ENCODE measurements at regions not wholly inside any gene's neighbourhood (a gene's known extent, or its start where the extent isn't known, plus 50 kb on each side); places are given as distances from the start of the nearest gene placed in this dataset.
"Not testable (repeated sequence)": the region's sequence is repeated elsewhere in the genome, so short reads cannot be mapped to it uniquely, and the experiment has no call there.

DNA sequence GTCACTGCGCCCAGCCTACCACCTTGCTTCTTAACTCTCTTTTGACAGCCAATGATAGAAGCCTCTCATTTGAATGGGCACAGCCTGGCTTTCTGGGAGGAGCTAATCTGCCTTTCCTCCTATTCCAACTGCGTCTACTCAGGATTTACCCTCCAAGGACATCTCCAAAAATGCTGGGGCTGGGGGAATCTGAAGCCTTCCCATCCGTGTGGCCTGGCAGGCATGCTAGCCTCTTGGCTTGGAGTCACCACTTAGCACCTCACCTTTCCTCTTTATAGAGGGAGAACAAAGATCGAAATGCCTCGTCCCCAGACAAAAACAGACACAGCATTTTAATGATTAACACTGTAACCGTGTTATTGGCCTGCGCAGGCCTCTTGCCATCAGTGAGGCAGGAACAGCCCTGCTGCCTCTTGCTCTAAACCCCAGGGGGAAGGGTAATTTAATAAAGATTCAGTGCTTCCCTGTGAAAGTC is 108.2 kb upstream of the KLF4 start:
- in situ Hi-C loops (cut with MboI; ENCODE audit: low sequenced_read_pairs): no loop called here

DNA sequence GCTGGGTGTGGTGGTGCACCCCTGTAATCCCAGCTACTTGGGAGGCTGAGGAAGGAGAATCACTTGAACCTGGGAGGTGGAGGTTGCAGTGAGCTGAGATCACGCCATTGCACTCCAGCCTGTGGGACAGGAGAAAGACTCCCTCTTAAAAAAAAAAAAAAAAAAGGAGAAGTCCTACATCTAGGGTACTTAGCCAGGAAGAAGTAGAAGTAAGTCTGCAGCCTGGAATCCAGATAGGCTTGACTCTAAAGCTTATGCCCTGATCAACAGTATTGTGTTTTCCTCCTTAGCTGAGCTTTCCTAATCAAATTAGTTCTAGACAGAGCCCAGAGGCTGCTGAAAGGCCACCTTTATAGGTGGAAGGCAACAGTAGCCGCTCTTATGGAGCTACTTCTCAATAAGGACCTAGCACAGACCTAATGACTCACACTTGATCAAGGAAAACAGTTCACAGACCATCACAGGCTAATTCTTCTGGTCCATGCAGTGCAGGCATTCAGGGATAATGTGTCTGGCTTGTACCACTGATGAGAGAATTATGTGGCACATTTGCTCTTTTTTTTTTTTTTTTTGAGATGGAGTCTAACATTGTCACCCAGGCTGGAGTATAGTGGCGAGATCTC is 105.5 kb upstream of the KLF4 start:
- in situ Hi-C loops (cut with MboI; ENCODE audit: low sequenced_read_pairs): no loop called here

DNA sequence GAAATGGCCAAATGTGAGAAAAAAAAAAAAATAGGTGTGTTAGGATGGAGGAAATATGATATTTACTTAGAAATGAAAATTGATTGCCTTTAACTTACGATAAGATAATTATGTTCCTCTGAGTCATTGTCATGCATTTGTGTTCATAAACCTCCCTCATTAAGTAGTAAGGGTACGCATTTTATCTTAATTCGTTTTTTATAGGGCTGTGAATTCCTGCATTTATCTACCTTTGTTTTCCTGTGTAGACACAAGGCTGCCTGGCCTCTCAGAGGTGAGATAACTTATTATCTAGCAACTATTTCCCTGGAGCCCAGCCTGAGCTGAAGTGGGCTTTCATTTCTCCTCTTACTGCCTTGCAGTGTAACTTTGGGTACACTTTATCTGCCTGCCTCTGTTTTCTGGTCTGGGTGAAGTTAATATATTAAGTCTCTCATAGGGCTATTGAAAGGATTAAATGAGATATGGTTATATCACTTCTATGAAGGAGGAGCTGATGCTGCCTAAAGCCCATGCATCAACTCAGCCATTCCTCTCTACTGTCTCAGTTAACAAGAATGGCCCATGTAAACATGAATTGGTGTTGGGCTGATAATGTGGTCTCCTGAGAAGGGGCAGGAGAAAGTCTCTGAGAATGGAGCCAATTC is 103.8 kb upstream of the KLF4 start:
- in situ Hi-C loops (cut with MboI; ENCODE audit: low sequenced_read_pairs): no loop called here

DNA sequence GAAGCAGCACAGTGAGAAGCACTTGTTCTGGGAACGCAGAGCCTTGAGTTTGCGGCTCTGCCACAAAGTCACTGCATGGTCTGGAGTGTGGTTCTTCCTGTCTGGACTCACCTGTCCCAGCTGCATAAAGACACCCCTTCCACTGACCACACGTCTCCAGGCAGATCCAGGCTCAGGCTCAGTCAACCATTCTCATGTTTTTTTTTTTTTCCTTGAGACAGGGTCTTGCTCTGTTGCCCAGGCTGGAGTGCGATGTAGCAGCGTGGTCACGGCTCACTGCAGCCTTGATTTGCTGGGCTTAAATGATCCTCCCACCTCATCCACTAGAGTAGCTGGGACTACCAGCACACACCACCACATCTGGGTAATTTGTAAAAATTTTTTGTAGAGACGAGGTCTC is 102.9 kb upstream of the KLF4 start:
- in situ Hi-C loops (cut with MboI; ENCODE audit: low sequenced_read_pairs): no loop called here

DNA sequence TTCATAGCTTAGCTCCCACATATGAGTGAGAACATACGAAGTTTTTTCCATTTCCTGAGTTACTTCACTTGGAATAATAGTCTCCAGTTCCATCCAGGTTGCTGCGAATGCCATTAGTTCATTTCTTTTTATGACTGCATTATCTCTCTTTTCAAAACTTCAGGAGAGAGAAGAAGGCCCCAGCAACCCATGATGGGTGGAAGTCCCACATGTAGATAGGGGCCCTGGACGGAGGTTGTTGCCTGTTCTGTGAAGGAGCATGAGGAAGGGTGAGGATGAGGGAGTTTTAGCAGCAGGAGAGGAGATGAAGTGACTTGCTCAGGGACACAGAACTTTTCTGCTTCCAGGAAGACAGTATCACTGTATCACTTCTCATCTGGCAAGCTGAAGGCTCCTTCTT is 102.2 kb upstream of the KLF4 start:
- in situ Hi-C loops (cut with MboI; ENCODE audit: low sequenced_read_pairs): no loop called here

DNA sequence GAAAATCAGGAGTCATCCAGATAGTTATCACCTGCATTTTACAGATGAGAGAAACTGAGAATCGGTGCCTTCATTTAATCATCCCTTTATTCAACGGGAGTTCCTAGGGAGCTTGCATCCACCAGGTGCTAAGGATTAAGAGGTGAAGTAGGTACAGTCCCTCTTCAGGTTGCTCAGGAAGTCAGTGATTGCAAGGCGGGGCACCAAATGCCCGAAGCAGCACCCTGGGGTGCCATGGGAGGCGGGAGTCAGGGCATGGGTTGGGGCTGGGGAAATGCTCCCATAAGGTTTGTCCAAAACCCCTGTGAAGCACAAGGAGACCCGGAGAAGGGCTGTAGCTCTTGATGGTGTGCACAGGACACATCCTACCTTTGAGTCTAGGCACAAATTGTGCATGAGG is 98.8 kb upstream of the KLF4 start:
- in situ Hi-C loops (cut with MboI; ENCODE audit: low sequenced_read_pairs): no loop called here

DNA sequence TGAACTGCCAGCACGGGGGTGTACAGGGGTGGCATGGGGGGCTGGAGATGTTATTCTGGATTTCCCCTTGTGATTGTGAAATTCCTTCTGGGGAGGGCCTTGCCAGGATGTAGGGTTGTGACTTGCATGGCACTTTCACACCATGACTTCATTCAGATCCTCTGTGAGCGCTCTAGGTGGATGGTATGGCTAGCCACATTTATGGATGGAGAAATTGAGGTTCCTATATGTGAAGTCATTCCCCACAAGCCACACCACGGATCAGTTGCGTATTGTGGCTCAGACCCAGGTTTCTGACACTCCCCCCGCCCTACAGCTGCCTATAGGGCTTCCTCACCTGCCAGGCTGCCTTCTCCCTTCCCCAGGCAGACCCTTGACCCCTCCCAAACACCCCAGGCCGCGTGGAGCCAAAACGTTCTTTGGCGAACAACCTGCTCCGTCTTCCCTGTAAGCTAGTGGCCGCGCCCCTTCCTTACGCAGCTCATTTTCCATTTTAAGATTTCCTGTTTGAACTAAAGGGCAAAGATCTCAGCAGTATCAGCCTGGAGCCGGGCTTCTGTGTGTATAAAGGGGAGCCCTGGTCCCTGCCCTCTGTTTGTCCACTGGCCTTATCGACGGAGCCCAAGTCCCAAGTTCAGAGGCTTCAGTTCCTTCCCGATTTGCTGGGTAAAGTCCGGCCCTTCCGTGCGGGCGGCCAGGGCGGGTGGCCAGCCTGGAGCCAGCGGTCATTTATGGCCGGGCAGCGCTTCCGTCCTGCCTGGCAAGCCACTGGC is 97.8 kb upstream of the KLF4 start:
- in situ Hi-C loops (cut with MboI; ENCODE audit: low sequenced_read_pairs): no loop called here

DNA sequence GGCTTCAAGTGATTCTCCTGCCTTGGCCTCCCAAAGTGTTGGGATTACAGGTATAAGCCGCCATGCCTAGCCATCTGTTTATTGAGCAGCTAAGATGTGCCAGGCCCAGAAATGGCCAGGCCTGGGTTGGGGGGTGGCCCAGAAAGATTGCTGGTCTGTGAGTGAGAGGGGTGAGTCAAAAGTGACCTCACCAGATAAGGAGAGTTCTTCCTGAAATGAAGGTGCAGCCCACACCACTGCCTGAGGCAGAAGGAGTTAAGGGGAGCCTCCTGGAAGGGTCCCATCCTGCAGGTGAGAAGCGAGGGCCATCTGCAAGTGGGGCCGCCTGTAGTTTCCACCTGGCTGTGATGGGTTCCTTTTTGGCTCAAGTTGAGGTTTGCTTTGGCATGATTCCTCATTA is 96.9 kb upstream of the KLF4 start:
- in situ Hi-C loops (cut with MboI; ENCODE audit: low sequenced_read_pairs): no loop called here

DNA sequence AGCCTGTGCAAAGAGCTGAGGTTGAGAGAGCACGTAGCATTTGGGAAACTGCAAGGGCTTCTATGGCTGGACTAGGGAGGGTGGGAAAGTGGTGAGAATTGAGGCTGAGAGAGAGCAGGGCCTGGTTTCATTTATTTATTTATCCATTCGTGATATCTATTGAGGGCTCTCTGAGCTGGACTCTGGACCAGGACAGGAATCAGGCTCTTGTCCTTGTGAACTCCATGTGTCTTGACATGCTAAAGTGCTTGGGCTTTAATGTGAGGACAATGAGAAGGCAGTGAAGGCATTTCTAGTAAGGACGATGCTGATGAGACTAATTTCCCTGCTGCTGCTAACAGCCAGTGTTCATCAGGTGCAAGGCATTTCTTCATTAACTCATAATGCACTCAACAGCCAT is 95.9 kb upstream of the KLF4 start:
- in situ Hi-C loops (cut with MboI; ENCODE audit: low sequenced_read_pairs): no loop called here

DNA sequence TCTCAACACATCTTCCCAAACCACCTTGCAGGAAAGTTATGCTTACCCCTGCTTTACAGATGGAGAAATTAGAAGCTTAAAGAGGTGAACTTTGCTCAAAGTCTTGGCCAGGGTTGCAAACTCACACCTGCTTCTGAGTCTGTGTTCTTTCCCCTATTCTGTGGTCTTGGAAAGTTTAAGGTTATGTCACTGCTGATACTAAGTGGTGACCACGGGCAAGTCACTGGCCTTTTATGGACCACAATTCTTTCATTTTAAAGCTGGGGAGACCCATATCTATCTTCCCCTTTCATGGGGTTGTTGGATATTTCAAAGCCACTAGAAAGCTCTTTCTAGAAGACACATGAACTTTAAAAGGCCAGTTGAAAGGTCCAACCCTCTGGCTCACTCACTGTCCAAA is 95.4 kb upstream of the KLF4 start:
- in situ Hi-C loops (cut with MboI; ENCODE audit: low sequenced_read_pairs): no loop called here

DNA sequence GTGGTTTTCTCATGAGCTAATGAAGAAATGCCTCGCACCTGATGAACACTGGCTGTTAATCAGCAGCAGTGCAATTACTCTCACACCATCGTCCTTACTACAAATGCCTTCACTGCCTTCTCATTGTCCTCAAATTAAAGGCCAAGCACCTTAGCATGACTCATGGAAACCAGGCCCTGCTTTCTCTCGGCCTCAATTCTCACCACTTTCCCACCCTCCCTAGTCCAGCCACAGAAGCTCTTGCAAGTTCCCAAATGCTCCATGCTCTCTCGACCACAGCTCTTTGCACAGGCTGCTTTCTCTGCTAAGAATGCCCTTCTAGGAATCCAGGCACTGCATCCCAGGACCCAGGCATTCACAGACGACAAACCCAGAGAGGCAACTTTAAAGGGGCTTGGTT is 94.6 kb upstream of the KLF4 start:
- in situ Hi-C loops (cut with MboI; ENCODE audit: low sequenced_read_pairs): no loop called here

DNA sequence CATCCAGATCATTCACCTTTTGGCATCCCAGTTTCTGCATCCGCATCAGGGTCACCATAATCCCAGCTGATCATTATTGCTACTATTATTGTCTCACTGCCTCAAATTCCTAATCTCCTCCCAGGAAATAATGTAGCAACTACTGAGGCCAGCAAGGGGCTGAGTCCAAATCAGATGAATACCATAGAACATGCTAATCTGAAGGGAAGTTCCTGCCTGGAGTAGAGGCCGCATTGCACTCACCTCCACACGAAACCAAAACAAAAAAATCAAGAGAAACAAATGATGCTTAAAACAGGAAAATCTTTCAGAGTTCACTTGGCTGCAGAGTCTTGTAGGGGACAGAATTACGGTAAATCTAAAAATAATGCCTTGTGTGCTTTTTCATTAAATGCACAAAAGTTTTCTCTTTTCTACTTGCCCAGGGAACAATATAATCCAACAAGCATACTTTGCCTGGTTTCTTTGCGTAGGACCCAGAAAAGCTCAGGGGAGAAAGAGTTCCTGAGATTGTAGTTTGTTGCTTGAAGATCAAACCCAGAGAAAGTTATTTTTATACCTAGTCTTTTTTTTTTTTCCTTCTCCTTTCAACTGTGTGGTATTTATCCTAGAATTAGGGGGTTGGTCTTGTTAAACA is 87.7 kb upstream of the KLF4 start:
- in situ Hi-C loops (cut with MboI; ENCODE audit: low sequenced_read_pairs): no loop called here

DNA sequence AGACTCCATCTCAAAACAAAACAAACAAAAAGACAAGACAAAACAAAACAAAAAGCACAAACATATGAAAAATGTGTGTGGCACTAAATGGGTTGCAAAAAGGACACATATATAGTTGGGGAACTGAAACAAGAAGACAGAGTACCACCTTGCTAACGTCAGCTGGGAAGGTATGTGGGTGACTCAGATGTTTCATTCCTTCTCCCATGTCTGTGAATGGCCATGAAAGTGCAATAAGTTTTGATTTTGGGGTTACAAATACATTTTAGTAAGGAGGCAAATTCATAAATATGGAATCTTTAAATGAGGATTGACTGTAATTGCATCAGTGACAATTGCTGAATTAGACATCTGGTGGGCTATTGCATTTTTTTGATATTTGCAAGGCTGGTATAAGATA is 81.6 kb upstream of the KLF4 start:
- in situ Hi-C loops (cut with MboI; ENCODE audit: low sequenced_read_pairs): no loop called here

DNA sequence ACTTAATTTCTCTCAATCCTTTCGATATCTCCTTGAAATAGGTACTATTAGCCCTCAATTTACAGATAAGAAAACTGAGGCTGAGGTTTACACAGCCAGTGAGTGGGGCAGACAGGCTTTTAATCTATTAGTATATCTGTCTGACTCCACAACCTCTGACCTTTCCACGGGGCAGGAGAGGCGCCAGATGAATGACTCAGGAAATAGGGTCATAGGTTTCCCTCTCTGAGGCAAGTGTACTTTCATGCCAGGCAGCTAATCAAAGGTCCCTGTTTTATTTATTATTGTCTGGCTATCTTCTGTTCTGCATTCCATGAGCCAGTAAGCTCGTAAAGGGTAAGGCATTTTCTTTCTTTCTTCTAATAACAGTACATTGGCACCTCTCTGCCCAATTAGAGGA is 79.6 kb upstream of the KLF4 start:
- in situ Hi-C loops (cut with MboI; ENCODE audit: low sequenced_read_pairs): no loop called here

DNA sequence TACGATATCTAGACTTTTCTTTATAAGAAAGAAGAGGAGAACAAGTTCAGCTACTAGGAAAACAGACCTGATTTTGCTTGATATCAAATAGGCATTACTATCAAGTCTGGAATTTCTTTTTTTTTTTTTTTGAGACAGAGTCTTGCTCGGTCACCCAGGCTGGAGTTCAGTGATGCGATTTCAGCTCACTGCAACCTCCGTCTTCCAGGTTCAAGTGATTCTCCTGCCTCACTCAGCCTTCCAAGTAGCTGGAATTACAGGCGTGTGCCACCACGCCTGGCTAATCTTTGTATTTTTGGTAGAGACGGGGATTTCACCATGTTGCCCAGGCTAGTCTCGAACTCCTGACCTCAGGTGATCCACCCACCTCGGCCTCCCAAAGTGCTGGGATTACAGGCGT is 78.8 kb upstream of the KLF4 start:
- in situ Hi-C loops (cut with MboI; ENCODE audit: low sequenced_read_pairs): not testable (repeated sequence)

DNA sequence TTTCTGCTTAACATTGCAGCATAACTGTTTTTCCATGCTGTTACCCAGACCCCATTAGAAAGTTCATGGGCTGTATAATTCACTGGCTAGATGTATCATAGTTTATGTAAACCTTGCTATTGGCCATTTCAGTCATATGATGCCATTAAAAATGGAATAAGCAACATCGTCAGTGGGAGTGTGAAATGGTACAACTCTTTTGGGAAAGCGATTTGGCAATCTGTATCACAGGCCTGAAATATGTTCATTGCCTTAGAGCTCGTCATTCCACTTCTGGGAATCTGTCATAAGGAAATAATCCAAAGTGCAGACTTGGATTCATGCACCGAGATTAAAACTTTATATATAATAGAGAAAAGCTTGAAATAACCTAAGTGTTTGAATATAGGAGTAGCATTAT is 77.9 kb upstream of the KLF4 start:
- in situ Hi-C loops (cut with MboI; ENCODE audit: low sequenced_read_pairs): no loop called here

DNA sequence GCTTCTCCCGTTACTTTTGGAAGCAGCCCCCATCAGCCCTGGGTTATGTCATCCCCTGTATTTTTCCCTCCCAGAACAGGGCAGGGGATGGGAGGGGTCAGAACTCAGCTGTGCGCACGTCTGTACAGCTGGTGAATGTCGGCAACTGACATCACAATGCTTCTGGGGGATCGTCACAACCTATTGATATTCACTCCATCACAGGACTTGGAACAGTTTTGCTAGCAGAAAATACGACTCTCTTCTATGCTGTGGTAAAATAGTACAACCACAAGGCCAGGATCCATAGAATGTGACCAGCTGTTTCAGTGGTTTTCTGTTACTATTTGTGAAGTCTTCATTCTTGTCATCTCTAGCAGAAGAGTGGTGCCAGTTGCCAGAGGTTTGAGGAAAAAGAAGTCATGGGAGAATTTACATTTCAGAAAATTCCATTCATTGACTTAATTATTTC is 77.1 kb upstream of the KLF4 start:
- in situ Hi-C loops (cut with MboI; ENCODE audit: low sequenced_read_pairs): no loop called here

DNA sequence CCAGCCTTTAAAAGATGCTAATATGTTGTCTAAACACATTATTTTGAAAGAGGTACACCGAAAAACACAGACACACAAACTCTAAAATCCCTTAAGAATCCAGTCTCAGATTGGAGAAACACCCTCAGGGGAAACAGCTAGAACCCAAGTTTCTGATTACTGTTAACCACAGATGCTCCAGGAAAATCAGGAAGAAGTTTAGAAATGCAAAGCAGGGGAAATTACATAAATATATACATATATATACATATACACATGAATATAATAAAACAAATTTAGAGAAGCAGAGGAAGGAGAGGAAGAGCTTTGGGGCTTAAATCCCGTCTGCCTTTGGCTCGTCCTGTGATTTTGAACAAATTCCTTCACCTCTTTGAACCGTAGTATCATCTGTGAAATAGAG is 73.2 kb upstream of the KLF4 start:
- in situ Hi-C loops (cut with MboI; ENCODE audit: low sequenced_read_pairs): no loop called here

DNA sequence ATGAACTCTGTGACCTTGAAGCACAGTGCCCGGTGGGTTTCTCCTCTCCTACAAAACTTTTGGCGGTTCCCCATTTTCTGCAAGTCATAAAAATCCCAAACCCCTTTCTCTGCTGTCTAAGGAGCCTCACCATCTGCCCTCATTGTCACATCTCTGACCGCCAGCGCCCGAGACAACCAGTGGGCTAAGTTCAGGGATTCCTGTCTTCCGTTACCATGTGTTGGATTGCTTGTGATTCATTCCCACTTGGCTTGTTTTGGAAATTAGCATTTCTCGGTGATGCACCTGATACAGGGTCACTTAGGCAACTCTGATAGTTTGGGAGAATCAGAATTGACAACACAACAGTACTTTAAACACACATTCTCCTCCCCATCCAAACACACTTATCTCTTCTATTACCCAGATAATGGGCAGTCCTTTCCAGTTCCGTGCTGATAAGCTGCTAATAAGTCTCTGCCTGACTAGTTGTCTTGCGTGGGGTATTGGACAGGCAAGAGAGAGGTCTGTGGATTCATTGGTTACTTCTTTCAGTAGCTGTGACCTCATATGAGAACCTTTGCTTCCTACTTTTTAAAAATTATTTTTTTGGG is 70.0 kb upstream of the KLF4 start:
- in situ Hi-C loops (cut with MboI; ENCODE audit: low sequenced_read_pairs): no loop called here

DNA sequence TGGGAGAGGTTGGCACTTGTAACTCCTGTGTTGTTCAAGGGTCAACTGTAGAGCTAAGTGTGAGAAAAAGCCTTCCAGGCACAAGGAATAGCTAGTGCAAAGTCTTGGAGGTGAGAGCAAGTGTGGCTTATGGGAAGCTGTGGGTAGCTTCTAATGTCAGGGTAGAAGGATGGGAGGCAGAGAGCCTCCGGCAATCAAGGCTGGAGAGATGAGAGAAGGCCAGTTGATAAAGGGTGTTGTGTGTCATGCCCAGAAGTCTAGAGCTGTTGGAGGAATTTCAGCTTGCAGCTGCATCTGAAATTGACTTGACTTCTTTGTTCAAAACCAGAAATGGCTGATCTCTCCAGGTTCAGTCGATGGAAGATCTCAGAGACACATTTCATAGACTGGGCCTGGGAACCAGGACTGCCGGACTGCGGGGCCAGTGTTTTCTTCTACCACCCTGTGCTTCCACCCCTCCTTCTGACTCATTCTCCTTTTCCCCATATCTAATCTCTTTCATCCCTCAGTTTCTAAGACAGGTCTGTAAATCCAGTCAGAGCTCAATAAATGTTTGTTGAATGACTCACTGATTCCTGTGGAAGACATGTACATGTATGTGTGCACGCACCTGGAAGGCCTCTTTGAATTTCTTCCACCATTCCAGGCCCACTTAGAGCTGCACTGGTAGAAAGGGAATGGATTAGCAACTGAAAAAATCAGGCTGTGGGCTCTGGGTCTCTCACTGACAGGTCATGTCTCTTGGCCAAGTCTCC is 67.8 kb upstream of the KLF4 start:
- in situ Hi-C loops (cut with MboI; ENCODE audit: low sequenced_read_pairs): no loop called here

DNA sequence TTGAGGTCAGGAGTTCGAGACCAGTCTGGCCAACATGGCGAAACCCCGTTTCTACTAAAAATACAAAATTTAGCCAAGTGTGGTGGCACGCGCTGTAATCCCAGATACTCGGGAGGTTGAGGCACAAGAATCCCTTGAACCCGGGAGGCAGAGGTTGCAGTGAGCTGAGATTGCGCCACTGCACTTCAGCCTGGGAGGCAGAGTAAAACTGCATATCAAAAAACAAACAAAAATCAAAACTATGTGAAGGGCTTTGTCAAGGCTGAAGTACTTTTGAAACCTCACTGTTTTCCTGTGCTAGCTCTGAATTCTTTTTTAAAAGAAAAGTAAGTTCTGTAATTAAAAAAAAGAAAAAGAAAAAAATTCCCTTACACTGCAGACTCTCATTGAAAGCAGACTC is 65.1 kb upstream of the KLF4 start:
- in situ Hi-C loops (cut with MboI; ENCODE audit: low sequenced_read_pairs): no loop called here
